K562 (cell line): ENCODE measurements at regions not wholly inside any gene's neighbourhood (a gene's known extent, or its start where the extent isn't known, plus 50 kb on each side); places are given as distances from the start of the nearest gene placed in this dataset.

Source experiments
- EWSR1 ChIP-seq: fragments of 450-650 bp; IDR thresholded peaks from 2 replicates; pipeline ENCODE4 v1.6.1; 2018; ENCODE audit warnings: borderline replicate concordance, mild to moderate bottlenecking, low read depth, moderate library complexity; ENCODE audit not compliant: partially characterized antibody
- ZNF217 ChIP-seq: sonication (generic); formaldehyde crosslinking; IDR thresholded peaks from 2 replicates; pipeline ENCODE4 v1.8.0; 2022; ENCODE audit warnings: mild to moderate bottlenecking, missing genetic modification reagents

DNA sequence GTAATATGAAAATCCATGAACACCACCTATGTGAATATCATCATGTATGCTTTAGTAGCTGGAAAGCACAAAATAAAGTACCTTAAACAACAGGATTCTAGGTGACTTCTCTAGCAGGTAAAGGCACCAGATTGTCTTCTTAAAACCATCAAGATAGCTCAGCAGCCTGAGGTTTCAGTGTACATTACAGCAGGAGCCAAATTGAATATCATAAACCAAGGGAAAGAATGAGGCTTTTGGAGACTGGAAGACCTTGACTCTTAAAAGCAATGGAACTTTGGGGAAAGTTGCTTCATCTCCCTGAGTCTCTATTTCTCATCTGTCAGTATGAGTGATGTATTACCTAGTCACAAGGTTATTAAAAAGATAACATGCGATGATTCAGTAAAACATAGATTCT lies 429.7 kb upstream of the SPHKAP start:
- TF ChIP-seq ZNF217 (no peak), EWSR1 (no peak)
